SK-N-SH (cell line): ENCODE measurements at regions not wholly inside any gene's neighbourhood (a gene's known extent, or its start where the extent isn't known, plus 50 kb on each side); places are given as distances from the start of the nearest gene placed in this dataset.

Experiments
- CTCF ChIA-PET: fragments of 300-600, 350-600 bp; formaldehyde crosslinking; extraction: SDS; loops from one replicate; lab custom pipeline; 2021; lab: Yijun Ruan, JAX
- POLR2A ChIA-PET: fragments of 350-600 bp; sonication (Branson Sonifier 250); formaldehyde crosslinking; extraction: SDS; loops from one replicate; lab custom pipeline; 2020; ENCODE audit warnings: antibody characterized with exemption, inconsistent platforms; lab: Yijun Ruan, JAX
- DNase-seq: peaks from one replicate; pipeline ENCODE4 v3.0.0; 2012
- H2AFZ ChIP-seq: fragments of 200-600 bp; sonication (generic); 2 replicates; pipeline ENCODE4 v1.8.1; 2016; ENCODE audit warnings: antibody characterized with exemption, mild to moderate bottlenecking, low read depth
- H3F3A ChIP-seq: fragments of 200-600 bp; sonication (generic); replicated peaks from 2 replicates; pipeline ENCODE3; 2016; ENCODE audit warnings: antibody characterized with exemption, mild to moderate bottlenecking; ENCODE audit not compliant: insufficient read depth
- H3K27ac ChIP-seq, 2 experiments: fragments of 200-500 bp in 1 of 2; fragments of 200-600 bp in 1 of 2; sonication (Bioruptor generic) in 1 of 2; sonication (generic), shearing (Covaris generic) in 1 of 2; 2 replicates each; pipeline versions ENCODE4 v1.5.1 to v1.6.1; 2014 to 2016; ENCODE audit warnings: low read depth in 2 of 2, inconsistent platforms in 1 of 2, low read length in 1 of 2, mild to moderate bottlenecking in 1 of 2, mixed read lengths in 1 of 2
- H3K27me3 ChIP-seq: fragments of 200-600 bp; sonication (generic), shearing (Covaris generic); 2 replicates; pipeline ENCODE4 v1.6.1; 2016; ENCODE audit warnings: mixed run types; ENCODE audit not compliant: insufficient read depth
- H3K36me3 ChIP-seq, 2 experiments: fragments of 200-500 bp in 1 of 2; fragments of 200-600 bp in 1 of 2; sonication (Bioruptor generic) in 1 of 2; sonication (generic) in 1 of 2; replicated peaks in 1 of 2; 2 replicates each; pipeline versions ENCODE3 to v1.5.1; 2014 to 2016; ENCODE audit warnings: low read length in 1 of 2, mild to moderate bottlenecking in 1 of 2; ENCODE audit not compliant: insufficient read depth in 2 of 2, control insufficient read depth in 1 of 2
- H3K4me1 ChIP-seq, 2 experiments: fragments of 200-500 bp in 1 of 2; fragments of 200-600 bp in 1 of 2; sonication (Bioruptor generic) in 1 of 2; sonication (generic), shearing (Covaris generic) in 1 of 2; 2 replicates each; pipeline versions ENCODE4 v1.5.1 to v1.6.1; 2014 to 2016; ENCODE audit warnings: low read depth in 1 of 2, low read length in 1 of 2, mixed run types in 1 of 2; ENCODE audit not compliant: insufficient read depth in 2 of 2, control insufficient read depth in 1 of 2
- H3K4me2 ChIP-seq: fragments of 200-600 bp; sonication (generic), shearing (Covaris generic); 2 replicates; pipeline ENCODE4 v1.6.1; 2017; ENCODE audit warnings: mixed run types
- H3K4me3 ChIP-seq, 2 experiments: fragments of 200-500 bp in 1 of 2; fragments of 200-600 bp in 1 of 2; sonication (Bioruptor generic) in 1 of 2; sonication (generic), shearing (Covaris generic) in 1 of 2; 2 replicates each; pipeline versions ENCODE4 v1.5.1 to v1.8.1; 2014 to 2016; ENCODE audit warnings: low read depth in 2 of 2, inconsistent platforms in 1 of 2, low read length in 1 of 2, mild to moderate bottlenecking in 1 of 2, mixed read lengths in 1 of 2, moderate library complexity in 1 of 2
- H3K79me2 ChIP-seq: fragments of 200-600 bp; sonication (generic); 2 replicates; pipeline ENCODE4 v1.8.1; 2017; ENCODE audit warnings: mild to moderate bottlenecking; ENCODE audit not compliant: insufficient read depth
- H3K9ac ChIP-seq: fragments of 200-600 bp; sonication (generic); 2 replicates; pipeline ENCODE4 v1.6.1; 2017; ENCODE audit warnings: mixed run types
- H3K9me2 ChIP-seq: fragments of 200-600 bp; sonication (generic); 2 replicates; pipeline ENCODE4 v1.6.1; 2017; ENCODE audit warnings: mixed run types
- H3K9me3 ChIP-seq: fragments of 200-600 bp; sonication (generic); 2 replicates; pipeline ENCODE4 v1.6.1; 2017; ENCODE audit warnings: mixed run types, mild to moderate bottlenecking, moderate library complexity
- H4K20me1 ChIP-seq: fragments of 200-600 bp; sonication (generic); 2 replicates; pipeline ENCODE4 v1.6.1; 2017; ENCODE audit warnings: mild to moderate bottlenecking, mixed run types; ENCODE audit not compliant: insufficient read depth
- CHD2 ChIP-seq: fragments of 150-350 bp; IDR thresholded peaks from 2 replicates; pipeline ENCODE4 v1.6.1; 2018; ENCODE audit warnings: low read length; ENCODE audit not compliant: partially characterized antibody
- EZH2phosphoT487 ChIP-seq: fragments of 200-600 bp; sonication (generic); IDR thresholded peaks from 2 replicates; pipeline ENCODE4 v1.6.1; 2017; ENCODE audit warnings: low read depth, mixed run types, mild to moderate bottlenecking, antibody characterized with exemption, moderate library complexity, borderline replicate concordance
- NRF1 ChIP-seq: IDR thresholded peaks from 2 replicates; pipeline ENCODE4 v1.6.1; 2012; ENCODE audit warnings: low read depth, mild to moderate bottlenecking, low read length
- POLR2AphosphoS5 ChIP-seq: IDR thresholded peaks from 2 replicates; pipeline ENCODE4 v1.6.1; 2012; ENCODE audit warnings: low read depth, low read length
- TEAD4 ChIP-seq: IDR thresholded peaks from 2 replicates; pipeline ENCODE4 v1.4.0; 2012; ENCODE audit warnings: mild to moderate bottlenecking, borderline replicate concordance; ENCODE audit not compliant: insufficient read depth
- USF1 ChIP-seq: IDR thresholded peaks from 2 replicates; pipeline ENCODE4 v1.4.0; 2012; ENCODE audit warnings: low read depth, borderline replicate concordance
- WGBS: methylation state at CpG from one replicate; pipeline ENCODE4 v1.1.6; 2017; ENCODE audit warnings: low lambda C conversion rate; 5-methylcytosine and 5-hydroxymethylcytosine counted together
- TF ChIP-seq, protein P1 (sequence below): fragments of 200-600 bp; sonication (generic); IDR thresholded peaks from 2 replicates; pipeline ENCODE4 v1.6.1; 2017; ENCODE audit warnings: antibody characterized with exemption, mild to moderate bottlenecking, moderate library complexity

- TF ChIP-seq, protein P1, sequence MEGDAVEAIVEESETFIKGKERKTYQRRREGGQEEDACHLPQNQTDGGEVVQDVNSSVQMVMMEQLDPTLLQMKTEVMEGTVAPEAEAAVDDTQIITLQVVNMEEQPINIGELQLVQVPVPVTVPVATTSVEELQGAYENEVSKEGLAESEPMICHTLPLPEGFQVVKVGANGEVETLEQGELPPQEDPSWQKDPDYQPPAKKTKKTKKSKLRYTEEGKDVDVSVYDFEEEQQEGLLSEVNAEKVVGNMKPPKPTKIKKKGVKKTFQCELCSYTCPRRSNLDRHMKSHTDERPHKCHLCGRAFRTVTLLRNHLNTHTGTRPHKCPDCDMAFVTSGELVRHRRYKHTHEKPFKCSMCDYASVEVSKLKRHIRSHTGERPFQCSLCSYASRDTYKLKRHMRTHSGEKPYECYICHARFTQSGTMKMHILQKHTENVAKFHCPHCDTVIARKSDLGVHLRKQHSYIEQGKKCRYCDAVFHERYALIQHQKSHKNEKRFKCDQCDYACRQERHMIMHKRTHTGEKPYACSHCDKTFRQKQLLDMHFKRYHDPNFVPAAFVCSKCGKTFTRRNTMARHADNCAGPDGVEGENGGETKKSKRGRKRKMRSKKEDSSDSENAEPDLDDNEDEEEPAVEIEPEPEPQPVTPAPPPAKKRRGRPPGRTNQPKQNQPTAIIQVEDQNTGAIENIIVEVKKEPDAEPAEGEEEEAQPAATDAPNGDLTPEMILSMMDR = no peak
- TF ChIP-seq POLR2AphosphoS5 (peak; percentile 50; the same call in 1 of the 2 replicates), TEAD4 (no peak), EZH2phosphoT487 (no peak)
Observed at GRCh38 chr10:60643874-60644273, 134.4 kb upstream of the CDK1 start (continued).

DNA sequence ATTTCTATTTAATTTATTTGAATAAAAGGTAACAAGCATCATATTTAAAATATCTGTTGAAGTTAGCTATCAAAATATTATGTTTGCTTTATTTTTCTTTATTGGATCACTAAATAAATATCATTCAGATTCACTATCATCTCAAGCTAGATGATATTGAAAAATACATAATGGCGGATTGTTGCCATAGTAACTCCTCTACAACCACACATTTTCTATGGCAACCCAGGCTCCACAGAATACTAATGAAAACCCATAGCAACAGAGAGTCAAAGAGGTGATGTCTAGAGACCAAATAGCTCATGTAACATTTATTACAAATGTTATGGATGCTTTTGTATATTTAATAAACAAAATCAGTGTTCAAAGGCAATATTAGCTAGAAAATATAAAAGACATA is 148.9 kb upstream of the CDK1 start:
- 97% methylated on average over 1 of the region's 1 CpG for WGBS
- Histone ChIP-seq H4K20me1 (no peaks in the 10 kb centered on the region), H3K27me3 (no peaks in the 10 kb centered on the region), H3K36me3 (no peaks in the 10 kb centered on the region), H3K4me3 (no peak overlapping the region), H3K9me2 (no peaks in the 10 kb centered on the region), H3K9me3 (no peaks in the 10 kb centered on the region), H3K79me2 (no peaks in the 10 kb centered on the region), H3F3A (no peaks in the 10 kb centered on the region), H3K4me1 (no peaks in the 10 kb centered on the region; a peak in 1 of 4 replicates), H2AFZ (no peak overlapping the region), H3K4me2 (no peak overlapping the region), H3K27ac (no peak overlapping the region), H3K9ac (no peak overlapping the region)
- no peak for DNase-seq
- POLR2A ChIA-PET = no interaction called here
- CTCF ChIA-PET = interaction anchor here (1.0 to 3.6 kb wide), 4 partner anchors 17 to 185 kb away, joined by 3 to 14 read pairs (median 3); no protein-coding TSS in a partner anchor
- TF ChIP-seq NRF1 = no peak

DNA sequence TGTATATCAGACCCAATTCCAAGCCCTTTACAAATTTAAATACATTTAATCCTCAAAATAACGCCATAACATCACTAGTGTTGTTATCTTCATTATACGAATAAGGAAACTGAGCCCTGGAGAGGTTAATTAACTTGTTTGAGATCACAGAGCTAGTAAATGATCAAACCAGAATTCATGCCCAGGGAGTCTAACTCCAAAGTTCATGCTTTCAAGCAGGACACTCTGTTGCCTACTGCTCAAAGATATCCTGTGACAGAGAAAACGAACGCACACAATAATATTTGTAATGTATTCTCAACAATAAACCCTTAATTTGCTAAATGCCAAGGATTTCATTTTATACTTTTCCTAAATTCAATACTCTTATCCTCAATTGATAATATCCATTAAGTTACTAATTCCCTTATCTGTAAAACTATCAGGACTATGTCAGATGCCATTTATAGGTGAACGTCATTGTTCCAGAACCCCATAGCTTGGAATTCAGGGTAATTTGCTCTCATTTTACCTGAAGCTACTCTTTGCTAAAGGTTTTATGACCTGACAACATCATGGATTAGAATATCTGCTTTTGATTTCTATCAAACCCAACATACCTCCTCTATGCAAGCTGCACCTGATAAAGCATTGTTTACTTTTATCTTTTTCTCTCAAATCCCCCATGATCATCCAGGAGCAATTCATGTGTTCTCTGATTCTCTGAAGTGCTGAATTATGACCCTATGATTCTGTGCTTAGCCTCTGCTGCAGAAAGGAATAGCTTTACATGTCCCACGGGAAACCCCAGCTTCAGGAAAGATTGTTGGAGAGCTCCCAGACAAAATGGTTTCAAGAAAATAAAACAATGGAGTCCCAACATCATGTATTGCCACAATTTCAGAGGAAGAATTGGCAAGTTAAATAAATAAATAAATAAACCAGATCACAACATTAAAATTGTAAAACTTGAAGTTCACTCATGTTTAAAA is 150.2 kb upstream of the CDK1 start:
- 86% methylated on average over 6 of the region's 6 CpGs for WGBS
- H3F3A ChIP-seq = no peaks in the 10 kb centered on the region
- H3K4me2 ChIP-seq = no peak overlapping the region
- no peaks in the 10 kb centered on the region; a peak in 1 of 4 replicates for H3K4me1 ChIP-seq
- no peak overlapping the region for H2AFZ ChIP-seq
- H3K79me2 ChIP-seq = no peaks in the 10 kb centered on the region
- H3K4me3 ChIP-seq = no peak overlapping the region
- no peak overlapping the region for H3K27ac ChIP-seq
- ChIA-PET POLR2A (no interaction called here), CTCF (interaction anchor here (0.8 to 3.6 kb wide), 4 partner anchors 19 to 529 kb away, joined by 3 to 14 read pairs (median 3); no protein-coding TSS in a partner anchor)
- H3K9ac ChIP-seq = no peak overlapping the region
- no peaks in the 10 kb centered on the region for H3K27me3 ChIP-seq
- no peak for DNase-seq
- TF ChIP-seq USF1 (no peak), CHD2 (no peak)
- H3K9me3 ChIP-seq = no peaks in the 10 kb centered on the region
- H4K20me1 ChIP-seq = no peaks in the 10 kb centered on the region
- no peaks in the 10 kb centered on the region for H3K9me2 ChIP-seq
- H3K36me3 ChIP-seq = no peaks in the 10 kb centered on the region
